GM18868 (cell line): ENCODE measurements at regions not wholly inside any gene's neighbourhood (a gene's known extent, or its start where the extent isn't known, plus 50 kb on each side); places are given as distances from the start of the nearest gene placed in this dataset.

Experiments
- ATAC-seq: cut with Tn5 transposase; IDR thresholded peaks from one replicate; pipeline ENCODE4 v1.9.1; 2021; ENCODE audit warnings: mild to moderate bottlenecking, moderate library complexity; ENCODE audit not compliant: unreplicated experiment

DNA sequence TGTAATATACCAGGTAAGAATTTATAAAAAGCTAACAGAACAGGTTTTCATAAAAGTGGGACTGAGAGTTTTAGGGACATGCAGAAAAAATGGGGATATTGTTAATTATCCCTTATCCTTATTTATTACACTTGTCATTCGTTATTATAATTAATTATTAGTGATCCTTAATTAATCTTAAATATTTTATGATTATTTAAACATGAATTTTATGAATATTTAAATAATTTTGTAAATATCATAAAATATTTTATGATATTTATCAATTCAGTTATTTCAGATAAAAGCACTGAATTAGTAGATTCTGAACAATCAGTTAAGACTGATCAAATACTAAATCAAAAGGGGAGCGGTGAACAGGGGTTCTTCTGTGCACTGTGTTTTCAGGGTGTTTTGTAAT, 300.1 kb downstream of the PAX1 start:
- no peak for ATAC-seq

- ATAC-seq = no peak
Measured at GRCh38 chr20:22004946-22005345, 299.5 kb downstream of the PAX1 start.

GRCh38 chr20:22003680-22004079, 298.2 kb downstream of the PAX1 start:
- no peak for ATAC-seq

GRCh38 chr20:22001886-22002285, 296.4 kb downstream of the PAX1 start:
- no peak for ATAC-seq

DNA sequence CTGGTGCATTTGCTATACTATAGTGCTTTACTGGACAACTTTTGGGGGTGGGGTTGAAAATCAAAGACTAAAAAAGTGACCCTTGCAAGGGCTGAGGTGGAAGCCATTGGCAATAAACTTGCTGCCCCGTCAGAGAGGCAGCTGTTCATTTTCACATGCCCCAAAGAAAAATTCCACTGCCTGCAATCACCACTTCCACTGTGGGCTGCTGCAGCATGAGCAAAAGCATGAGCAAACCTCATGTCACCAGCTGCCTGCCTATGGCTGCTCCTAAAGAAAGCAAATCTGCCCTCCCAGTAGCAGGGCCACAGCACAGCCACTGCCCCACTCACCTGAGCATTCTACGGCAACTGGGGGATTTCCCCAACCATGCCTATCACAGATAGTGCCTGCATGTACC, 290.0 kb downstream of the PAX1 start:
- ATAC-seq = no peak

- no peak for ATAC-seq
Measured at GRCh38 chr20:21994203-21994602, 288.7 kb downstream of the PAX1 start.

DNA sequence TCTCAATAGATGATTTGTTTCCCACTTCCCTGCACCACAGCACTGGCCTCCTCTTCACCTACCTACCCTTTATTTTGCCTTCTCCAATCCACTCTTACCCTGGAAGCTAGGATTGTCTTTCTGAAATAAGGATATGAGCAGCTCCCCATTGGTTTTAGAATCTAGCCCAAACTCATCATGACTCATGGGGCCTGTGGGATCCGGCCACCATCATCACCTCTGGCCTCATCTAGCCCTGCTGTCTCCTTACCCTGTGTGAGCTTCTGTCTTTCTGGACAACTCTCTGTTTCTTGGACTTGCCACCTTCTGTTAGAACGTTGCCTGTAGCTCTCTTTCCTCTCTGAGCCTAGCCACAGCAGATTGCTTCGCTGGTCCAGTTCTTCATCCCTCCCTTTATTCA, 277.1 kb downstream of the PAX1 start:
- no peak for ATAC-seq

- no peak for ATAC-seq
Measured at GRCh38 chr20:21981597-21982344, 276.3 kb downstream of the PAX1 start.

DNA sequence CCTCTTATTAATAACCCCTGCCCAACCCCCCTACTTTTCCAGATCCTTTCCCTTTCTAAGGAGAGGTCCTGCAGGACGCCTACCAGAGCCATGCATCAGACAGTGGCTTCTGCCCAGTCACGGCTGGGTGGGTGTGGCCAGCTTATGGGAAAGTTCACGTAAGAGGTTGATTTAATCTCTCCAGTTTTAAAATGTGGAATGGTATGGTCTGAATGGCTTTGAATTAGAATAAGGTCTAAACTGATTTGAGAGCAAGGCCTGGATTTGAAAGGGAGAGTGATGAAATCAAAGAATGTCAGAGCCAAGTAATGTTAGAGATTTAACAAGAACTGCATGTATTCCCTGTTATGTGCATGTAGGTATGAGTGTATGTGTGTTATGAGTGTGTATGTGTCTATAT, 275.7 kb downstream of the PAX1 start:
- ATAC-seq = no peak

- ATAC-seq = no peak
Measured at GRCh38 chr20:21971436-21971835, 266.0 kb downstream of the PAX1 start.

GRCh38 chr20:21968486-21968885, 263.0 kb downstream of the PAX1 start:
- ATAC-seq = no peak

- ATAC-seq = no peak
Measured at GRCh38 chr20:21967481-21967880, 262.0 kb downstream of the PAX1 start.

DNA sequence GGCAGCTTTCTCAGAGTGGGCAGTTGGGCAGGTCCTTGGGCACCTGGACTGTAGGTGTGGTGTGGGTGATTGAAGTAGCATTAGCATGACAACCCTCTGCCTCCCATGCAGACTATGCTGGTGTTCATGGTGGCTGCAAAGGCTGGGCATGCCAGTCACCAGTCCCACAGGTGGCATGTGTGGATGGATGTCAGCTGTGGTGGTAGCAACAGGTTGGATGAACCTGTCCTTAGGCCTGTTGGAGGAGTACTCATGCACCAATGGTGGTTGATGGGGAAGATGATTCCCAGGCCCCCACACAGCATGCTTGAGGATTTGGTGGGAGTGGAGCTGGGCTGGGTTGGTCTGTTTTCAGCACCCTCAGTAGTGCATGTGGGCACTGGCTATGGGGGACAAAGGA, 251.1 kb downstream of the PAX1 start:
- no peak for ATAC-seq

DNA sequence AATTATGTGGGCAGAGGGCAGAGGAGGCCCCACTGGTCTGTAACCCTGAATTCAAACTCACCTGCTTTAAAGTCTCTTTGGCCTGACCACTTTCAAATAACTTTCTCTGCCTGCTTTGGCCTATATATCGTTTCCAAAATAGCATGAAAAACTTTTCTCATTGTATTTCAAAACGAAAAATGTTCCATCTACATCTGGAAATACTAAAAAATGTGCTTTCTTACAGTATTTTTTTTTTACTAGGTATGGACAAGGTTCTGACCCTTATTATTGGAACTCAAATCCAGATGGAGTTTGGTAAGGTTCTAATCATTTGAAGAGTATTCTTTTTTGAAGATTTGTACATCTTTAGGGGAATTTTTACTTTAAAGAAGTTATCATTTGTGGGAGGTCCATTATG, 241.9 kb downstream of the PAX1 start:
- no peak for ATAC-seq

DNA sequence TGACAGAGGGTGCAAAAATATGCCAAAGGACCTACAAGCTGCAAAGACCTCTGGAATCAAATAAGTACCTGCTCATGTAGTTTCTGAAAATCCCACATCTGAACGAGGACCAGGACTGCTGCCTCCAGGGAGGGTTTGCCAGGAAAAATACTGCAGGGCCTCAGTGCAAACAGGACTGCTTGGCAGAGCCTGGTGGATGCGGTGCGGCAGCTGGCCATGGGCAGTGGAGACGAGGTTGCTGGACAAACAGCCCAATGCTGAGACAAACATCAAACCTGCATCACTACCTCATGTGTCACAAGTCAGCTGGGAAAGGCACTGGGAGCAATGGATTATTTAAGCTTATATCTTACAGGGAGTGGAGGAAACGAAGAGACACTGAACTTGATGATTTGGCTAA, 238.8 kb downstream of the PAX1 start:
- ATAC-seq = no peak

DNA sequence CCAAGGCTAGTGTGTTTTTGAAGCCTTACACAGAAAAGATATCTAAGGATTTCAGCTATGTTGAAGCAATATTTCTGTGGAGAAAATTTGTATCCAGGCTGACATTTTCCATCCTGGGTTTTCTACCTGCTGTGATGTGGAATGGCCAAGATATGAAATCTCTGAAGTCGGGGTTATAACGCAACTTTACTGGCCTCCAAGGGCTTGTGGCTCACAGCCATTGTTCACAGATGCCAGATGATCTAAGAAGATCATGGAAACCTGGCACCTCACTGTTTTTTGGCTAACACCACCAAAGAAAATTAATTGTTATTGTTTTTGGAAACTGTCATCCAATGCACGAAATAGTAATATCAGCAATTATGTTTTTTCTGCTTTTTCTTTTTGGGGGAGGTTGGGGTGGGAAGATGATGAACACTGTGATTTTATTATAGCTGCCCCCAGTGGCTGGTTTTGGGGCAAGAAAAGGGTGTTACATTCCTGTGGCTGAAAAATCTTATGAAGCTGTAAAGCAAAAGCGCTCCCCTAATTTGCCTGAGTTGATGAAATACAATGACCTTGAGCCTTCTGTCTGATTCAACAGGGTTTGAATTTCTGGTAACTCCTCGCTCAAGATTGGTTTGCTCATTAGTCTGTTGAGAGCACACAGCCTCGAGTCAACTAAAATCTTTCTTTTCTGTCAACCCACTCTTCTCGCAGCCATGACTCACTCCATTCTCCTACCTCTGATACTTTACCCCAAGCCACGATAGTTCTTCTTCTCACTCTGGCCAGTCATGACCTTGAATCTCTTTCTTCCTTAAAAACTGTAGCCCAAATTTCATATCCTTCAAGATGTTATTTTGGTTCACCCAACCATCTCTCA, 236.7 kb downstream of the PAX1 start:
- no peak for ATAC-seq

DNA sequence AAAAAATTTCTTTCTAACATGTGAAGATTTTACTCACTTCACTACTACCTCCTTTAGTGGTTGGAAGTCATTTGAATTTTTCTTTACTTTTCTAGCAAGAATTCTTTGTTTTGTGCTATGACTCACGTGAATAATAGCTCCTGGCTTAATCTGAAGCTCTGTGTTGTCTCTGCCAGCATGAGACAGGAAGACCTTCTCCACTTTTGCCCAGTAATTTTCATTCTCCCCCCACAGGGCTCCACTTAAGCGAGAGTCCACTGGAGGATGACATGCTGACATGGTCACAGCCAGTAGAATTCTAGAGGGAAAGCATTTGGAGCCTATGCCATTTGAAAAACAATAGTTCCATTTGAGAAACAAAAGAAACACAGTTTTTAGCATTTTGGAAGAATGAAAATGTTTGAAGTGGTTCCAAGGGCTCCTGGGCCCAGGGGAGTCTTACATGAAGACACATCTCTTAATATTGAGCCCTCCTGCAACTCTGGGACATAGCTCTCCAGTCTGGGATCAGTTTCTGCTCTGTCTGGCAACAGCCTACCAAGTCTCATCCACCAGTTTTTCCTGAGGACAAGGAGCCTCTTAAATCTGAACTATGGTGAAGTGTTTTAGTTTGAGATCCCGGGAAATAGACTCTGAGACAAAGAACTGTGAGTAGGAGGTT, 231.4 kb downstream of the PAX1 start:
- ATAC-seq = no peak

- no peak for ATAC-seq
Measured at GRCh38 chr20:21936261-21936660, 230.8 kb downstream of the PAX1 start.

DNA sequence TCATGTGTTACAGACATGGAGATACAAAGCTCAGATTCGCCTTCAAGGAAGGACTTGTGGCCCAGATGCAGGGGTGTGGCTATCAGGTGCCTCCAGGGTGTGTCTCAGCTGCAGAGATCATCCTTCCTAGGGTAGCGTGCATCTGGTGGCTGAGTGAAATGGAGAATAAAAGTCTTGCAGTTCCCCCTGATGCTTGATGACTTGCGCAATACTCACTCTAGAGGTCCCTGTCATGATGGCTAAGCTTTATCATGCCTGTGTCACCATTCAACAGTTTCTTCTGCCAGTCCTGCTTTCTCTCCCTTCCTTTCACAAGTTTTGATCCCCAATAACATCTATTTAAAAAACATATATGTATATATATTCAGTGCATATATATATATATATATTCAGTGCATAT, 228.1 kb downstream of the PAX1 start:
- ATAC-seq = no peak

DNA sequence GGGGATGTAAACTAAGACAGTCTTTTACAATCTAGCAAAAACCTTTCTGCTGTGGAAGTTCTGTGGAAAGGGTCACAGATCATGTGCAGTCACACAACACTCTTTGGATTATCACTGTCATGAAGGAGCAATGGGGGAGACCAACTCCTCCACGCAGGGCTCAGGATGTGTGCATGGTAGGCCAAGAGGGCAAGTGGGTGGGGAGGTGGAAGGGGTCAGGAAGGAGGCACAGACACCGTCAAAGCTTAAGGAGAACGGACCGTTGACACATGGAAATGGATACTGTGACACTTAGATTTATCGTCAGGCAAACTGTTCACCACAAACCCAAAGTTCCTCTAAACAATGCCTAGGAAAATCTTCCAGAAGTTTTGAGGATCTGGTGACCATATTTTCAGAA, 215.8 kb downstream of the PAX1 start:
- ATAC-seq = no peak

DNA sequence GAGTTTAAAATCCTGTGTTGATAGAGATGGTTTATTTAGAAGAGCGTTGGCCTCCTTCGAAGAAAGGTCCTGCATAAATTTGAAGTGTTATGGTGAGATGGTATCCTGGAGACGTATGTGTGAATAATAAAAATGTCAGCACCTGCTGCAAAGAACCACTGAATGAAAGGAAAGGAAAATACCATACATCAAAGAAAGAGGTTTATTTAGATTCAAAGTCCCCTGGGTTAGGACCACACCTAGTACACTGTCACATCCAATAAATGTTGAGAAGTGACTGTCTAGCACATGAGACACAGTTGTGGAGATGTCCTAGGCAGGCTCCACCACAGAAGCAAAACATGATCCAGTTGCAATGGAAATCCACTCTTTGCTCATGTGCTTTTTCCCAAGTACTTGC, 214.7 kb downstream of the PAX1 start:
- no peak for ATAC-seq

DNA sequence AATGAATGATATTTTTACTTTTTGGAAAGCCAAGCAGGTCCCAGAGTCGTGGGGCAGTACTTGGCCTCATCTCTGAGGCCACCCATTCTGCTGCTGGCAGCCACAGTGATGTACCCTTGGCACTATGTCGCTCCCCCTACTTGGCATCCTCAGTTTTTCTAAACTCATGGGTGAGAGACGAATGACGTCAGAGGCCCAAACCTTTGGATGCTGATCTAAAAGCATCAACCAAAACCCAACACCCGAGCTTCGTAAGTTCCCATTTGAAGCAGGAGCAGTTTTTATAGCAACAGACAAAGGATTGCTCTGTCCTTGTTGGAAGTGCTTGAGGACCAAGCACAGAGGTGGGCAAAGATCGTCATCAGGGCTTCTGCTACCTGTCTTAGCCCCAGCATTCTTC, 212.9 kb downstream of the PAX1 start:
- no peak for ATAC-seq
